AG04449 (cell line): ENCODE measurements at regions not wholly inside any gene's neighbourhood (a gene's known extent, or its start where the extent isn't known, plus 50 kb on each side); places are given as distances from the start of the nearest gene placed in this dataset.

Experiments
- CTCF ChIA-PET: fragments of 350-600 bp; formaldehyde crosslinking; extraction: SDS; loops from one replicate; lab custom pipeline; 2021; ENCODE audit warnings: antibody characterized with exemption; lab: Yijun Ruan, JAX
- POLR2A ChIA-PET: fragments of 400-600, 350-600 bp; formaldehyde crosslinking; extraction: SDS; loops from one replicate; lab custom pipeline; 2020; ENCODE audit warnings: antibody characterized with exemption, inconsistent platforms; lab: Yijun Ruan, JAX
- DNase-seq: peaks from one replicate; pipeline ENCODE4 v3.0.0-alpha.2; 2010; ENCODE audit warnings: low read depth, low spot score
- H3K4me3 ChIP-seq: 2 replicates; pipeline ENCODE4 v1.5.1; 2011; ENCODE audit warnings: low read depth, mild to moderate bottlenecking, control low read depth, low read length
- CTCF ChIP-seq: IDR thresholded peaks from one replicate; pipeline ENCODE4 v1.5.1; 2011; ENCODE audit warnings: mild to moderate bottlenecking, moderate library complexity, low read length, control low read depth, inconsistent platforms; ENCODE audit not compliant: insufficient read depth; ENCODE audit errors: missing control alignments

- ChIA-PET CTCF (no interaction called here), POLR2A (no interaction called here)
- DNase-seq, result no peak
- H3K4me3 ChIP-seq, result no peak overlapping the region
- TF ChIP-seq CTCF, result no peak
These were observed 242.3 kb upstream of the NOL4 start for GRCh38 chr18:34467058-34467457.

- no peak for TF ChIP-seq CTCF
- no peak for DNase-seq
- no peak overlapping the region for H3K4me3 ChIP-seq
- CTCF ChIA-PET, result no interaction called here
- POLR2A ChIA-PET, result no interaction called here
These were observed 229.9 kb upstream of the DTNA start for GRCh38 chr18:34480162-34480700.

- CTCF ChIA-PET, result no interaction called here
- POLR2A ChIA-PET, result no interaction called here
- H3K4me3 ChIP-seq, result no peak overlapping the region
- no peak for DNase-seq
- no peak for TF ChIP-seq CTCF
These were observed 227.9 kb upstream of the DTNA start for GRCh38 chr18:34482204-34482603.

- ChIA-PET CTCF (no interaction called here), POLR2A (no interaction called here)
- DNase-seq, result no peak
- no peak for TF ChIP-seq CTCF
- H3K4me3 ChIP-seq, result no peak overlapping the region
These were observed 226.9 kb upstream of the DTNA start for GRCh38 chr18:34483198-34483597.

GRCh38 chr18:34491719-34492118, 218.4 kb upstream of the DTNA start:
- no peak for TF ChIP-seq CTCF
- DNase-seq, result no peak
- ChIA-PET POLR2A (no interaction called here), CTCF (no interaction called here)
- no peak overlapping the region for H3K4me3 ChIP-seq

- no peak overlapping the region for H3K4me3 ChIP-seq
These were observed 217.4 kb upstream of the DTNA start for GRCh38 chr18:34492652-34493051.

More at GRCh38 chr18:34492652-34493051, 217.4 kb upstream of the DTNA start:
- POLR2A ChIA-PET, result no interaction called here
- CTCF ChIA-PET, result no interaction called here
- TF ChIP-seq CTCF, result no peak
- DNase-seq, result no peak
